ENCODE measurements at regions not wholly inside any gene's neighbourhood (a gene's known extent, or its start where the extent isn't known, plus 50 kb on each side); places are given as distances from the start of the nearest gene placed in this dataset.

GRCh38 chr1:29961293-29962059 is 725.2 kb downstream of the PTPRU start:
- TF ChIP-seq BACH2 (CRISPR knock-in tag; IDR thresholded peaks at IDR 0.05; ENCODE audit: borderline replicate concordance) (no peak), SNAI2 (CRISPR knock-in tag; IDR thresholded peaks at IDR 0.05) (no peak), ZFP3 (CRISPR knock-in tag; IDR thresholded peaks at IDR 0.05) (no peak), TCF4 (CRISPR knock-in tag; IDR thresholded peaks at IDR 0.05; ENCODE audit: borderline replicate concordance) (no peak), ESRRG (CRISPR knock-in tag; IDR thresholded peaks at IDR 0.05) (no peak), PPARA (CRISPR knock-in tag; IDR thresholded peaks at IDR 0.05; ENCODE audit: borderline replicate concordance) (no peak), ISL1 (CRISPR knock-in tag; IDR thresholded peaks at IDR 0.05) (no peak), ZNF565 (CRISPR knock-in tag; conservative IDR thresholded peaks at IDR 0.05; ENCODE audit: low read depth) (no peak), ARNTL (CRISPR knock-in tag; IDR thresholded peaks at IDR 0.05; ENCODE audit: borderline replicate concordance, low read depth) (no peak), ZNF8 (CRISPR knock-in tag; IDR thresholded peaks at IDR 0.05) (no peak), POU6F1 (CRISPR knock-in tag; IDR thresholded peaks at IDR 0.05; ENCODE audit: borderline replicate concordance, low read depth) (no peak)
- TF ChIP-seq, protein P1, sequence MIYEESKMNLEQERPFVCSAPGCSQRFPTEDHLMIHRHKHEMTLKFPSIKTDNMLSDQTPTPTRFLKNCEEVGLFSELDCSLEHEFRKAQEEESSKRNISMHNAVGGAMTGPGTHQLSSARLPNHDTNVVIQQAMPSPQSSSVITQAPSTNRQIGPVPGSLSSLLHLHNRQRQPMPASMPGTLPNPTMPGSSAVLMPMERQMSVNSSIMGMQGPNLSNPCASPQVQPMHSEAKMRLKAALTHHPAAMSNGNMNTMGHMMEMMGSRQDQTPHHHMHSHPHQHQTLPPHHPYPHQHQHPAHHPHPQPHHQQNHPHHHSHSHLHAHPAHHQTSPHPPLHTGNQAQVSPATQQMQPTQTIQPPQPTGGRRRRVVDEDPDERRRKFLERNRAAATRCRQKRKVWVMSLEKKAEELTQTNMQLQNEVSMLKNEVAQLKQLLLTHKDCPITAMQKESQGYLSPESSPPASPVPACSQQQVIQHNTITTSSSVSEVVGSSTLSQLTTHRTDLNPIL (CRISPR knock-in tag; IDR thresholded peaks at IDR 0.05; ENCODE audit: low read depth): no peak
- TF ChIP-seq, protein P2, sequence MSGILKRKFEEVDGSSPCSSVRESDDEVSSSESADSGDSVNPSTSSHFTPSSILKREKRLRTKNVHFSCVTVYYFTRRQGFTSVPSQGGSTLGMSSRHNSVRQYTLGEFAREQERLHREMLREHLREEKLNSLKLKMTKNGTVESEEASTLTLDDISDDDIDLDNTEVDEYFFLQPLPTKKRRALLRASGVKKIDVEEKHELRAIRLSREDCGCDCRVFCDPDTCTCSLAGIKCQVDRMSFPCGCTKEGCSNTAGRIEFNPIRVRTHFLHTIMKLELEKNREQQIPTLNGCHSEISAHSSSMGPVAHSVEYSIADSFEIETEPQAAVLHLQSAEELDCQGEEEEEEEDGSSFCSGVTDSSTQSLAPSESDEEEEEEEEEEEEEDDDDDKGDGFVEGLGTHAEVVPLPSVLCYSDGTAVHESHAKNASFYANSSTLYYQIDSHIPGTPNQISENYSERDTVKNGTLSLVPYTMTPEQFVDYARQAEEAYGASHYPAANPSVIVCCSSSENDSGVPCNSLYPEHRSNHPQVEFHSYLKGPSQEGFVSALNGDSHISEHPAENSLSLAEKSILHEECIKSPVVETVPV (CRISPR knock-in tag; IDR thresholded peaks at IDR 0.05): no peak
- no peak for ATAC-seq

DNA sequence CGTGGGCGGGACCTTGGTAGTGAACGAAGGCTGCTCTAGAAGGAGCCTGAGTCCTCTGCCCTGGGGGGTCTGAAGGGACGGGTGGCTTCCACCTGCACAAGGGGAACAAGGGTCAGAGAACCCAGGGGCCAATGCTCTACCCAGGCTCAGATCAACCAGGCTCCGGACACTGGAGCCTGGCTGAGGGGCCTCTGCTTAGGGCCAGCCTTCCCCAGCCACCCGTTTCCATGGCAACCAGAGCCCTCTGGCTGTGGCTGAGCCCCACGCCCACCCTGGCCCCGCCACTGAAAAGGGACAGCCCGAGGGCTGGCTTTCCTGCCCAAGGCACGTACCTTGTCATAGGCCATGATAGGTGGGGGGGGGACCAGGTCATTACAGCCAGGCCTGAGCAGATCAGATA is 724.6 kb downstream of the PTPRU start:
- ATAC-seq: no peak
- TF ChIP-seq CSDC2 (CRISPR knock-in tag; IDR thresholded peaks at IDR 0.05) (no peak), ARNTL (CRISPR knock-in tag; IDR thresholded peaks at IDR 0.05; ENCODE audit: borderline replicate concordance, low read depth) (no peak), ZFP3 (CRISPR knock-in tag; IDR thresholded peaks at IDR 0.05) (no peak), BACH2 (CRISPR knock-in tag; IDR thresholded peaks at IDR 0.05; ENCODE audit: borderline replicate concordance) (no peak), RARB (CRISPR knock-in tag; IDR thresholded peaks at IDR 0.05) (no peak), GLIS3 (CRISPR knock-in tag; IDR thresholded peaks at IDR 0.05) (no peak), ZNF565 (CRISPR knock-in tag; conservative IDR thresholded peaks at IDR 0.05; ENCODE audit: low read depth) (no peak), PPARA (CRISPR knock-in tag; IDR thresholded peaks at IDR 0.05; ENCODE audit: borderline replicate concordance) (no peak), ISL1 (CRISPR knock-in tag; IDR thresholded peaks at IDR 0.05) (no peak), TOX (CRISPR knock-in tag; IDR thresholded peaks at IDR 0.05; ENCODE audit: borderline replicate concordance) (no peak)

- TF ChIP-seq CSDC2 (CRISPR knock-in tag; IDR thresholded peaks at IDR 0.05) (no peak), SNAI2 (CRISPR knock-in tag; IDR thresholded peaks at IDR 0.05) (no peak)
Measured at GRCh38 chr1:29960156-29960755, 723.9 kb downstream of the PTPRU start.

DNA sequence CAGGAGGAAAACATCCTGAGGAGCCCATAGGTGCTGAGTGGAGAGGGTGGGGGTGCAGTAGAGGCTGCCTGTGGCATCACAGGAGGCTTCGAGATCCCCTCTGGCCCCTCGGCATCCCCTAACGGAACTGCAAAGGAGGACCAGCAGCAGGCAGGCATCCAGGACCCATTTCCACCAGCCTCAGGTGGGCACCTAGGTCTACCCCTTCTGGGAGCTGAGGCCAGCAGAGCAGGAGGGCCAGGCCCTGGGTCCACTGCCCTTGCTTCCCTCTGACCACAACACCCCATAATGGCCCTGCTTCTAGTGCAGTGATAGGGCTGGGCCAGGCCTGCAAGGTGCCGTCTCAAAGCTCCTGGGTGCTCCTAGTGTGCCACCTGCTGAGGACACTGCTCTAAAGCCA is 723.0 kb downstream of the PTPRU start:
- ATAC-seq: no peak
- TF ChIP-seq, protein P3, sequence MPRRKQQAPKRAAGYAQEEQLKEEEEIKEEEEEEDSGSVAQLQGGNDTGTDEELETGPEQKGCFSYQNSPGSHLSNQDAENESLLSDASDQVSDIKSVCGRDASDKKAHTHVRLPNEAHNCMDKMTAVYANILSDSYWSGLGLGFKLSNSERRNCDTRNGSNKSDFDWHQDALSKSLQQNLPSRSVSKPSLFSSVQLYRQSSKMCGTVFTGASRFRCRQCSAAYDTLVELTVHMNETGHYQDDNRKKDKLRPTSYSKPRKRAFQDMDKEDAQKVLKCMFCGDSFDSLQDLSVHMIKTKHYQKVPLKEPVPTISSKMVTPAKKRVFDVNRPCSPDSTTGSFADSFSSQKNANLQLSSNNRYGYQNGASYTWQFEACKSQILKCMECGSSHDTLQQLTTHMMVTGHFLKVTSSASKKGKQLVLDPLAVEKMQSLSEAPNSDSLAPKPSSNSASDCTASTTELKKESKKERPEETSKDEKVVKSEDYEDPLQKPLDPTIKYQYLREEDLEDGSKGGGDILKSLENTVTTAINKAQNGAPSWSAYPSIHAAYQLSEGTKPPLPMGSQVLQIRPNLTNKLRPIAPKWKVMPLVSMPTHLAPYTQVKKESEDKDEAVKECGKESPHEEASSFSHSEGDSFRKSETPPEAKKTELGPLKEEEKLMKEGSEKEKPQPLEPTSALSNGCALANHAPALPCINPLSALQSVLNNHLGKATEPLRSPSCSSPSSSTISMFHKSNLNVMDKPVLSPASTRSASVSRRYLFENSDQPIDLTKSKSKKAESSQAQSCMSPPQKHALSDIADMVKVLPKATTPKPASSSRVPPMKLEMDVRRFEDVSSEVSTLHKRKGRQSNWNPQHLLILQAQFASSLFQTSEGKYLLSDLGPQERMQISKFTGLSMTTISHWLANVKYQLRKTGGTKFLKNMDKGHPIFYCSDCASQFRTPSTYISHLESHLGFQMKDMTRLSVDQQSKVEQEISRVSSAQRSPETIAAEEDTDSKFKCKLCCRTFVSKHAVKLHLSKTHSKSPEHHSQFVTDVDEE (CRISPR knock-in tag; IDR thresholded peaks at IDR 0.05): no peak
- TF ChIP-seq ZFP3 (CRISPR knock-in tag; IDR thresholded peaks at IDR 0.05): no peak
- TF ChIP-seq, protein P2 (CRISPR knock-in tag; IDR thresholded peaks at IDR 0.05): no peak
- no peak for TF ChIP-seq CSDC2 (CRISPR knock-in tag; IDR thresholded peaks at IDR 0.05)
- no peak for TF ChIP-seq ZNF70 (CRISPR knock-in tag; IDR thresholded peaks at IDR 0.05)
- no peak for TF ChIP-seq POU6F1 (CRISPR knock-in tag; IDR thresholded peaks at IDR 0.05; ENCODE audit: borderline replicate concordance, low read depth)
- no peak for TF ChIP-seq TOX (CRISPR knock-in tag; IDR thresholded peaks at IDR 0.05; ENCODE audit: borderline replicate concordance)
- no peak for TF ChIP-seq ESRRG (CRISPR knock-in tag; IDR thresholded peaks at IDR 0.05)
- TF ChIP-seq GLIS3 (CRISPR knock-in tag; IDR thresholded peaks at IDR 0.05): no peak
- TF ChIP-seq RARB (CRISPR knock-in tag; IDR thresholded peaks at IDR 0.05): no peak
- TF ChIP-seq ZNF8 (CRISPR knock-in tag; IDR thresholded peaks at IDR 0.05): no peak
- no peak for TF ChIP-seq BACH2 (CRISPR knock-in tag; IDR thresholded peaks at IDR 0.05; ENCODE audit: borderline replicate concordance)
- TF ChIP-seq, protein P1 (CRISPR knock-in tag; IDR thresholded peaks at IDR 0.05; ENCODE audit: low read depth): no peak
- TF ChIP-seq OSR1 (CRISPR knock-in tag; IDR thresholded peaks at IDR 0.05): no peak
- no peak for TF ChIP-seq PPARA (CRISPR knock-in tag; IDR thresholded peaks at IDR 0.05; ENCODE audit: borderline replicate concordance)
- no peak for TF ChIP-seq TCF4 (CRISPR knock-in tag; IDR thresholded peaks at IDR 0.05; ENCODE audit: borderline replicate concordance)

More at GRCh38 chr1:29960156-29960755, 723.9 kb downstream of the PTPRU start:
- no peak for ATAC-seq
